ENCODE measurements at regions not wholly inside any gene's neighbourhood (a gene's known extent, or its start where the extent isn't known, plus 50 kb on each side); places are given as distances from the start of the nearest gene placed in this dataset.

DNA sequence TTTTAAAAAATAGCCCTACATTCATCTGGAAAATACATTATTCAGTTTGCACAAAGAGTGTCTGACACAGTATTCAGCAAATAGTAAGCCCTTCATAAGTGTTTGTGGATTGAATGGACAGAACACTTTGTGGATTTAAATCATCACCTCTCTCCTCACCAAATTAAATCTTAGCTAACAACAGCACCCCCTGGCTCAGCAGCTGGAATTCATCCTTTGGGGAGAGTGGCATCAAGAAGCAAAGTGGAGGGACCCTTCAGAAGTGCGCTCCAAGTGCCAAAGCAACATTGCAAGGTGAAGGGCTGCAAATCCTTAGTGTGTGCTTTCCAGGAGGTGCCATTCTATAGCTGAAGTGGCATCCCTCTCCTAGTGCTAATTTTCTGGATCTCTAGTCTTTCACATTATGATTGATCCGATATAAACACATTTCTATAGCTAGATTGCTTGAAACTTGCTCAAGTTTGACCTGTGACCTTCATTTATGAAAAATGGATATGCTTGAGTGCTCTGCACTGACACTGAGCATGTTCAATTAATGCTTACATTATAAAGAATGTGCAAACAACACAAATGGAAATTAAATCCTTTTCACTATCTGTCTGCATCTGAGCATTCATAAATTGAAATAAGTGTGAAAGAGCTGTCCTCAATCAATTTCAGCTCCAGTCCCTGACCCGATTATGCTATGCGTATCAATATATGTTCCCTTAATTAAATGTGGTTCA lies 891.7 kb downstream of the C6orf118 start:
- no peaks in the 10 kb centered on the region for H3F3A ChIP-seq (ENCODE audit: insufficient read depth)
- H2AFZ ChIP-seq (ENCODE audit: low read depth, low read length, severe bottlenecking) = no peak overlapping the region
- H3K9me2 ChIP-seq (replicated peaks; ENCODE audit: insufficient read depth, low read length) = no peaks in the 10 kb centered on the region
- no peak overlapping the region for H3K4me3 ChIP-seq (ENCODE audit: insufficient read depth, low read length, poor library complexity, severe bottlenecking)
- no peaks in the 10 kb centered on the region for H3K27me3 ChIP-seq (ENCODE audit: low read length)
- H3K9ac ChIP-seq (ENCODE audit: low read length) = no peak overlapping the region
- H3K79me2 ChIP-seq (ENCODE audit: insufficient read depth, low read length) = no peaks in the 10 kb centered on the region
- H4K20me1 ChIP-seq (ENCODE audit: low read depth, low read length) = no peaks in the 10 kb centered on the region
- H3K9me3 ChIP-seq (ENCODE audit: insufficient read depth, low read length) = no peaks in the 10 kb centered on the region
- H3K4me2 ChIP-seq (ENCODE audit: low read depth, low read length, poor library complexity, severe bottlenecking) = no peak overlapping the region
- no peak overlapping the region for H3K27ac ChIP-seq (ENCODE audit: low read depth, low read length)
- TF ChIP-seq CTCF (IDR thresholded peaks at IDR 0.05; ENCODE audit: insufficient read depth, low read length, poor library complexity, severe bottlenecking) (no peak), EZH2phosphoT487 (conservative IDR thresholded peaks at IDR 0.05; ENCODE audit: low read length) (no peak)
- H3K36me3 ChIP-seq (ENCODE audit: low read length) = no peaks in the 10 kb centered on the region

DNA sequence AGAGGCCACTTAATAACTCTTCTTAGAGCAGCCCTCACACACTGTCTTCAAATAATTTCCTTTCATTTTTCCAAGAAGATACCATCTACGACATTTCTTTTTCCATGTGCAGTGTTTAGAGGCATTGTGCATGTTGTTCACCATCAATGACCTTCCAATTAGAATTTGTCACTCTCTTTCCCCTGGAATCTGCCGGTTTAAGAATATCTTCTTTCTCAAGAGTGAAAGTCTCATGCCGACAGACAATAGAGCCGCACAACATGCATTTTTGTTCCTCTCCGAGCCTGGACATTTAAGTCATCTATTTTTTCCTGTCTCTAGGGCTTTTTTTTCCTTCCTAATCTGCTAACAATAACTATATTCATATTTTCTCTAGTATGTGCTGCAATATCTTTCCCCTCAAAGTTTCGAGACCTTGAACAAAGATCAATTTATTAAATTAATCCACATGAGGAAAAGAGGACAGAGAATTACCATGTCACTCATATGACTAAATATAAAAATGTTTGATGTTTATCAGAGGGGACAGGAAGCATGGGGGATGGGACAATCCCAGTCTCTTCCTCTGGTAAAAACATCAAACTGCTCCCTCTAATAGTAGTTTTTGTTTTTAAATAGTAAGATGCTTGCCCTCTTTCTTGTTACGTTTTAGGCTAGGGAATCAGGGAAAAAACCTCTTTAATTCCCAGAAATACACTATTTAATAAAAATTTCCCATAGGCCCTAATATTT lies 893.4 kb downstream of the C6orf118 start:
- Histone ChIP-seq H3K4me2 (ENCODE audit: low read depth, low read length, poor library complexity, severe bottlenecking) (no peak overlapping the region), H3K4me3 (ENCODE audit: insufficient read depth, low read length, poor library complexity, severe bottlenecking) (no peak overlapping the region), H3K9me3 (ENCODE audit: insufficient read depth, low read length) (no peaks in the 10 kb centered on the region), H3K79me2 (ENCODE audit: insufficient read depth, low read length) (no peaks in the 10 kb centered on the region), H3F3A (ENCODE audit: insufficient read depth) (no peaks in the 10 kb centered on the region), H3K9me2 (replicated peaks; ENCODE audit: insufficient read depth, low read length) (no peaks in the 10 kb centered on the region), H4K20me1 (ENCODE audit: low read depth, low read length) (no peaks in the 10 kb centered on the region), H2AFZ (ENCODE audit: low read depth, low read length, severe bottlenecking) (no peak overlapping the region), H3K36me3 (ENCODE audit: low read length) (no peaks in the 10 kb centered on the region), H3K27me3 (ENCODE audit: low read length) (no peaks in the 10 kb centered on the region), H3K27ac (ENCODE audit: low read depth, low read length) (no peak overlapping the region), H3K9ac (ENCODE audit: low read length) (no peak overlapping the region)
- no peak for TF ChIP-seq EZH2phosphoT487 (conservative IDR thresholded peaks at IDR 0.05; ENCODE audit: low read length)
- TF ChIP-seq CTCF (IDR thresholded peaks at IDR 0.05; ENCODE audit: insufficient read depth, low read length, poor library complexity, severe bottlenecking) = no peak

DNA sequence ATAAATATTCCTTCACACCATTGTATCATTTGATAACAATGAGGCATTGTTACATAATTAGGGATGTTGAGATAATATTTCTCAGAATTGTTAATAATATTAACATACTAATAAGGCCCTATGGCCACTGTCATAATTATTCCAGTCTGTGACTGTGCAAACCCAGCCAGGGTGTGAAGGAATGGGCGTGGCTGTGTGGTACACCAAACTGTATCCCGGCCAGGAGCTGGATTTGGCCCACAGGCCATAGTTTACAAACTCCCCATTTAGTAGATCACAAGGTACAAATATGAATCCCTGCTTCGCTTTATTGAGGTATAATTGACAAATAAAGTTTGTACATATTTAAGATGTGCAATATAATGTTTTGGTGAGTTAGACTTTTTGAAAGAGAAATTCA lies 894.7 kb downstream of the C6orf118 start:
- Histone ChIP-seq H3K4me3 (ENCODE audit: insufficient read depth, low read length, poor library complexity, severe bottlenecking) (no peak overlapping the region), H3K27me3 (ENCODE audit: low read length) (no peaks in the 10 kb centered on the region), H4K20me1 (ENCODE audit: low read depth, low read length) (no peaks in the 10 kb centered on the region), H3K79me2 (ENCODE audit: insufficient read depth, low read length) (no peaks in the 10 kb centered on the region), H3K9me2 (replicated peaks; ENCODE audit: insufficient read depth, low read length) (no peaks in the 10 kb centered on the region), H3K9ac (ENCODE audit: low read length) (no peak overlapping the region), H3K9me3 (ENCODE audit: insufficient read depth, low read length) (no peaks in the 10 kb centered on the region), H3K4me2 (ENCODE audit: low read depth, low read length, poor library complexity, severe bottlenecking) (no peak overlapping the region), H3F3A (ENCODE audit: insufficient read depth) (no peaks in the 10 kb centered on the region), H2AFZ (ENCODE audit: low read depth, low read length, severe bottlenecking) (no peak overlapping the region), H3K27ac (ENCODE audit: low read depth, low read length) (no peak overlapping the region), H3K36me3 (ENCODE audit: low read length) (no peaks in the 10 kb centered on the region)
- no peak for TF ChIP-seq EZH2phosphoT487 (conservative IDR thresholded peaks at IDR 0.05; ENCODE audit: low read length)
- no peak for TF ChIP-seq CTCF (IDR thresholded peaks at IDR 0.05; ENCODE audit: insufficient read depth, low read length, poor library complexity, severe bottlenecking)
